ENCODE measurements at regions not wholly inside any gene's neighbourhood (a gene's known extent, or its start where the extent isn't known, plus 50 kb on each side); places are given as distances from the start of the nearest gene placed in this dataset.

DNA sequence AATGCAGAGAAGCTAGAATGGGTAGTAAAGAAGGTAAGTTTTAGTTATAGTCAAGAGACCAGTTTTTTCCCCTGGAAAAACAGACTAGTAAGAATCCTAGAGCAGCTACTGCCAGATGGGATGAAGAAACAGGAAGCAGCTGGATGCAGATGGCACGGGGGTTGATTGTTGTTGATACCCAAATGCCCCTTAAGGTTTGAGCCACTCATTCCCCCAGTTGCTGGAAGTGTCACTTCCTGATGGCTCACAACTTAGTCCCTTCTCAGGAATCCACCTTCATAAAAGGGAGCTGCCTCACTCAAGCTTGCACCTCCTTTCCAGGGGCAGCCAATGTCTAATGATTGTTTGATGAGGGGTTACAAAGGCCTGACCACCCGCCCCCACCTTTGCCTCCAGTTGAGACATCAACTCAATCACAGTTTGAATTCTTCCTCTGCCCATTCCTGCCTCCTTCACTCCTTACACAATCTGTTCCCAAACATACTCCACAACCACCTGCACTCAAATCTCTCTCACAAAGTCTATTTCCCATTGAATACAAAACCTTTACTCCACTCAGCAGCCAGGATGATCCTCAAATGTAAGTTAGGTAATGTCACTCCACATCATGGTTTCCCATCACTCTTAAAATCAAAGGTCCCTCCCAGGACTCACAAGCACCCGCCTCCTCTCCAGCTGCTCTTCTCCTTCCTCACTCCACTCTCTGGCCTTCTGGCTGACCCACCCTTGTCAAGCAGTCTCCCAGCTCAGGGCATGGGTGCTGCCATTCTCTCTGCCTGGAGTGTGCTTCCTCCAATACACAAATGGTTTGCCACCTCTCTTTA lies 450.1 kb upstream of the THBS1 start:
- DNase-seq: no peak

DNA sequence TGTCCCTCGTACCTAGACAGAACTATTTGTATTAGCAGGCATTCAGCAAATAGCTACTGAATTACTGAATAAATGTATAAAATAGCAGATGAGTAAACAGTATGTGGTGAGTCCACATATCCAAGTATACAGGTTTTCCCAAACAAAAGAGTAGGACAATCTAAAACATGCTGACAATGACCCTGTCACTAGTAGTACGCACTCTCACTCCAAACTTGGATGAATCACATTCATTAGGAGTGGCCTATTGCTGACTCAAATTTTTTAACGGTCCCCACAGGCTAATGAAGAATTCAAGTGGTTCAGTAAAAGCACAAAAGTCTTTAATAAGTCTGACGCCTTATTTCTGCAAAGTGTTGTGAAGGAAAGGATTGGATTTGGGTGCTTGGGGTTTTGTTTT lies 449.3 kb upstream of the THBS1 start:
- no peak for DNase-seq

DNA sequence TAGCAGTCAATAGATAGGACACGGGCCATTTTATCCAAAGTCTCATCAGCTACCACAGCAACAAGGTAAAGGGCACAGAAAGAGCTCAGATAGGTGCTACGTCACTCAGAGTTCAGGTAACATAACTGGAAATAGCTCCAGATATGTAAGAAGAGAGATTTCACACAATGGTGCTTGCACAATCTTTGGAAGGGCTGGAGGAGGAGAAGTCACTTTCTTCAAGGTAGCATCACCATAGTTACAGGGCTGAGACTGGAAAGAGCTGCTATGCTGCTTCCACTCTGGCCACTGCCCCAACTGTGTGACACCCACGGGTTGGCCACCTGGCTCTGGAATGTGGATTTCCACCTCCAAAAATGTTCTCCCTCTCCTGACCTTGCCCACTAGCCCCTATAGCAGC lies 448.8 kb upstream of the THBS1 start:
- no peak for DNase-seq

DNA sequence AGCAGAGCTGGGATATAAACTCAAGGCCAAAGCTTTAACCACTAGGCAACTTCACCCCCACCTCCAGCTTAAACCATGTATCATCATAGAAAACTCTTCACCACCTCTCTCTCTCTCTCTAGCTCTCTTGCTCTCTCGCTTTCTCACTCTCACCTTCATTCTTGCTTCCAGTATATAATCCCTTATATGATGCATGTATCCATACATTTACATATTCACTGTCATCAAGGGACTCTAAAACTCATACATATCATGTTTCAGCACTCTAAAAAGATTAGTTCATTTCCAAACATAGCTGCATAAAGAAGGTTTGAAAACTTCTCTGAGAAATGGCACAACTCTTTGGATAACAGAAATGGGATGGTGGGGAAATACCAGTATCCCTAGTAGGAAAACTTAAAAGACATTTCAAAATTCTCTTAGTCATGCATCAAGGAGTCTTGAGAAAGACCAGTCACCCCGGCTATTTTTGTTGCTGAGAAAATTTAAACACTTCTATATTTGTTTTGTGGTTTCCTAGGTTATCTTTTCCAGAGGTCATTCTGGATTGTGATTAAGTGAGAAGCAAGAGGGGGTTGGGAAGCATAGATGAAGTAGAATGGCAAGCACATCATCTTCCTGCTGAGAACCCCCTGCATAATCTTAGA lies 447.8 kb upstream of the THBS1 start:
- DNase-seq: no peak

DNA sequence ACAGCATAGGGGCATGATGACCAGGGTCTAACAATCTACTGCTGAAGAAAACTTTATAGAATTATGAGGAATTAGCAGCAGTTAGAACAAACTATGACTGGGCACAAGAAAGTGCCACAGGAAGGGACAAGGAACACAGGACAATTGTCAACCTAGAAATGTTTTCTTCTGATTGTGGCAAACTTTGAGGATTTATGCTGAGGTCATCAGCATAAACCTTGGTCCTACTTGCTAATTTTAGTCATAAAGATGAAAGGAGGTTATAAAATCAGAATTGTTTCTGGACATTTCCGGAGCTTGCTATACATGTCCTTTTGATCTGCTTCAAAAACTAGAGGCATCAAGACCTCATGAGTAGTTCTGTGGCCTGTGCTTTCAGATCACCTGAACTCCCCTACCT lies 446.6 kb upstream of the THBS1 start:
- DNase-seq: no peak

DNA sequence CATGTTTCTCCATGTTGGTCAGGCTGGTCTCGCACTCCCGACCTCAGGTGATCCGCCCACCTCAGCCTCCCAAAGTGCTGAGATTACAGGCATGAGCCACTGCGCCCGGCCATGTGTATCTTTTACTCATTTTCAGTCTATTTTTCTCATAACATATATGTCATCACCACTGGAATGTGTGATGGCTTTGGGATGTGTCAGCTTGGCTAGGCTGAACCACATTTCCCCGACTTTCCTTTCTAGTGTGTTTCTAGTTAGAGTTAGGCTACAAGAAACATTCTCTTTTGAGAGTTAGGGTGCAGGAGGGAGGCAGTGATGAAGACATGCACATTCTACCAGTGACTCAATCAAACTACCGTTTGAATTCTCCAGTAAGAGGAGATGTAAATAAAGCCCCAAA lies 444.9 kb upstream of the THBS1 start:
- DNase-seq: no peak

DNA sequence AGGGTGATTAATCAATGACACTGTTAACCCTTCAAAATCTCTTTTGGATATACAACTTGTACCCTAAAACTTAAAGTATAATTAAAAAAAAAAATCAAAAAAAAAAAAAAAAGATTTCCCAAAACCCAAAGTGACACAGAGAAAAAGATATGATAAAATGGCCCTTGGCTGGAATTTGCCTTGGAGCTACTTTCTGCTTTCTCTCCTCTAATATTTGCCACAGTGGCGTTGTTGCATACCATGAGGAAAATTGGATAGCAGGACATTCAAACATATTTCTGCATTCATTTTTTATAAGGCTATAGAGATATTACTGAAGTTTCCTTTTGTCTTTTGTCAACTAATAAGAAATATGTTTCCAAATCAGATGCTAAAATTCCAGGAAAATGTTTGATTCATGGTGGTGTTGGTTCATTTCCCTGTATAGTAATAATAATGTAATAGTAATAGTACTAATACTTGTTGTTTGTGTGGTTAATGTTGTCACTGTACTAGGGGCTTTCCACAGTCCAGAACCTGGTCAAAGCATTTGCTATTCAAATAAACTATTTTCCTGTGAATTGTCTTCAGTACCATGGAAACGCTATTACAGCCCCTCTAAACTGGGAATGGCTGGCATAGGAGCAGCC lies 441.3 kb upstream of the THBS1 start:
- no peak for DNase-seq

DNA sequence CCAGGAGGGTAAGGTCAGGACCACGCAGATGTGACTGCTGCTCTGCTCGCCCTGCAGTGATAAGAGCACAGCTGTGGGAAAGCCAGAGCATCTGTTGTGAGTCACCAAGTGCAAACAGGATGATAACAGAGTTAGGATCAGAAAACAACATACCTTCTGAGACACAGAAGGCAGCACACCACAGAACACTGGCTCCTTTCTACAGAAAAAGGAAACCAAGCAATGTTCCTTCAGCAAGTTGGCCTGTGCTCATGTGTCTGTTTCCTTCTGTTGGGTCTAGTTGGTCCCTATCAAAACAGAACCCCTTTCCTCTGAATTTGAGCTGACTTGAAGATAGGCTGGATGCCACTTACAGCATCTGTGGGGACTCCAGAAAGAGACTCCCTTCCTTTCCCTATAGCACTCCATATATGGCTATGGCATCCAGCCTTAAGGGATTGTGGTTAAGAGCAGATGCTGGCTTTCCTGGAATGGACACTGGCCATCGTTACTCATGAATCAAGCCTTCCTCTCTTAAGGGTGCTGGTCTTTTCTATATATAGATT lies 440.7 kb upstream of the THBS1 start:
- DNase-seq: no peak

DNA sequence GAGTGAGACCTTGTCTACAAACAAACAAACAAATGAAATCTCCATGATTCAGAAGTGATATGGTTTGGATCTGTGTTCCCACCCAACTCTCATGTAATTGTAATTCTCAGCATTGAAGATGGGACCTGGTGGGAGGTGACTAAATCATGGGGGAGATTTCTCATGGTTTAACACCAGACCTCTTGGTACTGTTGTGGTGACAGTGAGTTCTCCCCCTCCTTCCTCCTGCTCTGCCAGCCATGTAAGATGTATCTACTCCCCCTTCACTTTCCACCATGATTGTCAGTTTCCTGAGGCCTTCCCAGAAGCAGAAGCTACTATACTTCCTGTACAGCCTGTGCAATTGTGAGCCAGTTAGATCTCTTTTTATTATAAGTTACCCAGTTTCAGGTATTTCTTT lies 438.4 kb upstream of the THBS1 start:
- DNase-seq: no peak

DNA sequence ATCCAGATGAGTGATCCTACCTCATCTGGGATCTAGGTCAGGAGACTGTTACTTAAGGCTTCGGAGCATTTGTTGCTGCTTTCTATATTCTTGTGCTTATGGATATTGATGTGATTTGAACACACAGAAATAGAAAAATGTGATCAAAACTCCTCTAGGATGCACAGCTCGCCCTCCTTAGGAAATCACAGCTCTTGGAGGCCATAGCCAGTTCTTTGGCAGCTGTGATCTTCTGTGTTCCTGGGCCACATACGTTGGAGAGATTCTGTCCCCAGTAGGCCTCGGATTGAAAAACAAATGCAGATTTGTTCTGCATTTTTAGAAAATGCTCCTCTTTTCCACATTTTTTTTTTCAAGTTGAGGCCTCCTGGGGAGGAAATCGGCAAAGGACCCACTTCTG lies 437.4 kb upstream of the THBS1 start:
- no peak for DNase-seq

DNA sequence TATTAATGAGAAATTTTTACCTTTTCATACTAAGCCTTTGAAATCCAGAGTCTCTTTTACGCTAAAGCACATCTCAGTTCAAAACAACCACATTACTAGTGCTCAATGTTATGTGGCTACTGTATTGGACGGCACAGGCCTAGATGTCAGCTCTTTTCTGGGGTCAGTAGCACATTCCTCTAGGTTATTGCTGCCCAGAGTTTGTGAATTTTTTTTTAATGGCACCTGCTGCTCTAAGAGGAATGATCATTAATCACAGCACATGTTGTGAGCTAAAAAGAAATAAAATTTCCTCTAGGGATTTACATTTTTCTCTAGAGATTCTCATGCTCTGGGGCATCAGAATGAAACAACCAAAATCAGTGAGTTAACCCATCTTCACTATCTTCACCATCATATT lies 436.8 kb upstream of the THBS1 start:
- DNase-seq: no peak

DNA sequence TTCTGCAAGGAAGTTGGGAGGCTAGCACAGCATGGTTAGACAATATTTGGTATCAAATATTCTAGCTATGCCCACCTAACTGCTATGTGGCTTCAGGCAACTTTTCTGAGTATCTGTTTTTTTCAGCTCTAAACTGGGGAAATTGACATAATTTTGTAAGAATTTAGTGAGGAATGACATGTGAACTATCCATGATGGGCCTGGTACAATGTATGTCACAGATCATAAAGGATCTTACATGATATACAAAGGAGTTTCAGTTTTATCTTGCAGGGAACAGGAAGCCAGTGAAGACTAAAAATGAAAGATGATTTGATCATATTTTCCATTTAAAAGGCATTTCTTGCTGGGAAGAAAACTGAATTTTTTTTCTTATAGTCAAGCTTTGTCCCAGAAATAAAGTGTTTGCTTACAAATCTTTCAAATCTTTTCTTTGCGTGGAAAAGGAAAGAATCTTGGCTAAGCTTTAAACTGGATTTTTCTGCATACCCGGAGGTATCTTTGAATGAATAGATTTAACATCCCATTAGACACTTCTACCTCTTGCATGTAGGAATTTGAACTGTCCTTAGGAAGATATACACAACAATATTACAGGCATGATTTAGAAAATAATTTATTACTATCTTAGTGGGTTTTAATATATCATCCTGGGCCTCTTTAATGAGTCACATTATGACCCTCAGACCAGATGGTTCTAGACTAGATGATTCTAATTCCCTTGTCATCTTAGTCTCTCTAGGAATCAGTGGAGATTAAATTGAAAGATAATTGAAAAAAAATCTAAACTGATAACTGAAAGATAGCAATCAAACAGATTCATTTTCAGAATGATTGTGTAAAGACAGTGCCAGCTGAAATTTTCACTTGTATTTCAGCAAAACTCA lies 436.0 kb upstream of the THBS1 start:
- no peak for DNase-seq

DNA sequence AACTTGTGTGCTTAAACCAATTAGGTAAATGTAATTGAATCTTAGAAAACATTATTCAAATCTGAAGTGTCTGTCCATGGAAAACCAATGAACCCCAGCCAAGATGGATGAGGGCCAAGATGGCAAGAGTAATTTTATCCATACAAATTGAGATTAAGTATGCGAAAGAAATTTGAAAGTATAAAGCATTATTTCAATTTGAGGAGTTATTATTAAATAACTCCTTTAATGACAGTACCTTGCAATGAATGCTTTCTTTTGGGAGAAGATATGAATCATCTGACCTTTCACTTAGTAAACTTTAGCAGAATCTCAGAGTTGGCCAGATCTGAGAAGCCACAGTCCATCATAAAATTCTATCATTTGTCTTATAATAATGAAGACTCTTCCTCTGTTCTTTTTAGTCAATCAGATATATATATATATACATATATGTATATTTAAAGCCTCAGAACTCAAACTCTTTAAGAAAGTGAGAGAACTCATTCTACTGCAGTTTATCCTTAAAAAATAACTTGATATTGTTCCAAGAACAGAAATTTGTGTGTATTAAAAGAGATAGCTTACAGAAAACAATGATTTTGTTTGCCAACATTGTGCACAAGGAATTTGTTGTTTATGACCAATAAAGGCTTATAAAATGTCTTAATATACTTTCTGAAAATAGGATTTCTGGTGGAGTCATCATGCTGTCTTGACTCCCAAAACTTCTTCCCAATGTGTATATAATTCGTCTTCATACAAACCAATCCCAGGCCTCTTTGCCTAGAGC lies 434.8 kb upstream of the THBS1 start:
- DNase-seq: no peak

DNA sequence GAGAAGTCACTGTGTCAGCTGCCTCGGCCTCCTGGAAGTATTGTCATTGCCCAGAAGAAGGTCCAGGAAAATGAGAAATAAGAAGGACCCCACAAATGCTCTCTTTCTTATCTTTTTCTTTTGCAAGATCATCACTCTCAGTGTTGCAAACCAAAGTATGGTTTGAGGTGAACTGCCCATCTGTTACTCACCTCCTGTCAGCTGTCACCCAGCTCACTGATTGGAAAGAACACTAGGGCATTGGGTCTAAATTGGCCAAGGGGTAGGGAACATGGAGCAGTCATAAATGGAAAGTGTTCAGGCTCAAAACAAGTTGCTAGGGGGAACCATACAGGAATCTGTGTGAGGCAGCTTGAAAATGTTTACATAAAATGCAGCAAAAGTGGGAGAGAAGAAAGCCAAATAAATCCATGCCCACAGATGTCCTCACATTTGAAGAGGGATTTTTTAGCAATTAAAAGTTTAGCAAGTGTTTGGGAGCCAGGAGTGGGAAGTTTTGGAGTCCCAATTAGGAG lies 431.2 kb upstream of the THBS1 start:
- DNase-seq: no peak

DNA sequence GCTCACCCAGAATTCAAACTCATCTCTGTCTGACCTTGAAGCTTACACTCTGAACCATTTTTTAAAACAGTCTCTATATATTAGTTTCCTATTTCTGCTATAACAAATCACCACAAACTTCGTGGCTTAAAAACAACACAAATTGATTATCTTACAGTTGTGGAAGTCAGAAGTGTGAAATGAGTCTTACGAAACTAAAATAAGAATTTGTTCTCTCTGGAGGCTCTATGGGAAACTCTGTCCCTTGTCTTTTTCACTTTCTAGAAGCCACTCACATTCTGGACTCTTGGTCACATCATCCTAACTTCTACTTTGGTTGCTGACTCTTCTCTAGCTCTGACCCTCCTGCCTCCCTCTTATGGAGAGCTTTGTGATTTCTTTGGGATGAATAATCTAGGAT lies 429.3 kb upstream of the THBS1 start:
- DNase-seq: no peak

DNA sequence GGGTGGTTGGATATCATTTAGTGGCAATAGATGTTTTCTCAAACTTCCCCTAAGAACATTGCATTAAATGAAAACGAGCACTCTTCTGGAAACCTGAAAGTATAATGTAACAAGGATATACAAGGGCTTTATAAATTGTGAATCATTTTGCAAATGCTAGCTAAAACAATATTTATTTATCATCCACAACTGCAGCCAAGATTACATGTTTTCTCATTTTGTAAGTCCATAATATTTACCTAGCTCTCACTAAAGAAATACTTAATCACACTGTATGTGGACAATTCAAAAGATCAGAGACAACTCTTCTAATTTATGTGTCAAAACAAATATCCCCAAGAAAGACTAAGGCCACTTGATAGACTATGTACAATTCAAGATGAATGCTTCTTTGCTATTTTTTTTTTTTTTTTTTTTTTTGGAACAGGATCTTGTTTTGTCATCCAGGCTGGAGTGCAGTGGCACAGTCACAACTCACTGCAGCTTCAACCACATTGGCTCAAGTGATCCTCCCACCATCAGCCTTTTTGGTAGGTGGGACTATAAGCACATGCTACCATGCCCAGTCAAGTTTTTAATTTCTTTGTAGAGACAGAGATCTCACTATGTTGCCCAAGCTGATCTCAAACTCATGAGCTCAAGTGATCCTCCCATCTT lies 427.7 kb upstream of the THBS1 start:
- no peak for DNase-seq

DNA sequence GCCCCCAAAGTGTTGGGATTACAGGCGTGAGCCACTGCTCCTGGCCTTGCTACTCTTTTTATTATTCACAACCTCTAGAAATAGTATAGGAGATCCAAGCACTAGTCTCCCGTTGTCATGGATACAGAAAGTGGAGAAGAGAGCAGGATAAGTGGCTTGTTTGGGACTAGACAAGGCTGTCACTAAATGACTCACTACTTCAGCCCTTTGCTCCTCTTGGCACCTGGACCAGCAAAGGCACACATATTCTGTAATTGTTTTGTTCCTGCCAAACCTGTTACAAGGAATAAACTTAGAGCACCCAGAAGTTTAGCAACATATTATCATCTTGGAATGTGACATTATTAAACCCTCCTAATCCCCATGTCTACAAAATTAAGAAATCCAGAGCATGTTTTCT lies 427.2 kb upstream of the THBS1 start:
- no peak for DNase-seq

DNA sequence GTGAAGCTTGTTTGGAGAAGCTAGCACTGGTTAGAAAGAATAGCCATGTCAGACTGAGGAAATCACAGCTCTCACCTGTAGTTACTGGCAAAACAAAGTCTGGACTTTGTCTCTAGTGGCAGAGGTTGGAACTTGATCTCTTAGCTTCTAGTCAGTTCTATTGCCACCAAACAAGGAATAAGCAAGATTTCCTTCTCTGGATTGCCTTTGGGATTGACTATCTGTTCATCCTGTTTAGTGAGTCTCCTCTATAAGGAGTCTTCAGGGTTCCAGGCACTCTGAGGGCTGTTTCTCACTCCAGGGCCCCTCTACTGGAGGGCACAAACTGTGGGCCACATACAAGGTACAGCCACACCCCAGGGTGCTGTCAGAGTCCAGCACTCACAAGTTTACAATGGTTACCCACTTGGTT lies 426.6 kb upstream of the THBS1 start:
- no peak for DNase-seq

DNA sequence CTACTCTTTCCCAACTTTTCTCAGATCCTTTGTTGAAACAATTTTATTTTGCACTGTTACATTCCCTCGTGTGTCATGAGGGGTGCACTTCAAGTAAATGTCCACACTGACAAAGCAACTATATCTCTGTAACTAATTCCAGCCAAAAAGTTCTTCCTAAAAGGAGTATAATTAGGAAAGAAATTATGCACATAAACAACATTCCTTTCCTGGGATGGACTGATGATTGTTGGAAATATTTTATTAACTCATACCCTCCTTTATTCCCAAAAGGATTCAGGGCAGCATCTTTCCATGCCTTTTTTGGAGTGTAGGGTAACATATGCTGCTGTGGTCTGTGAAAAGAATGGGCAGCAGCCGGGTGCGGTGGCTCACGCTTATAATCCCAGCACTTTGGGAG lies 426.1 kb upstream of the THBS1 start:
- DNase-seq: no peak

DNA sequence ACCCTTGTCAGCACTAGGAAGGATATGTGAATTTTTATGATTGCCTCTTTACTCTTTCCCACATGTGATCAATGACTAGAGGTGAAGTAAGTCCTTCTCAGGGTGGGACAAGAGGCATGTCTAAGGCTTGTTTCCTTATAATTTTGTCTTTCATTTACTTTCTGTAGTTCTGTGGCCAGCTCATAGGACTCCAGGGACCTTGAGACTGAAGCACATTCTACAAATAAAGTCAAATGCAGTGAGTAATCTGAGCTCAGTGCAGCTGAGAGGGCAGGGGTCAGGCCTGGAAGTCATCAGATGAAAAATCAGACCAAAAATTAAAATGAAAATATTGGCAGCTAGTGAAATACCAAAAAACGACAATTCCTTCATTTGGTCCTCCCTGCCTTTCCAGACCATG lies 424.7 kb upstream of the THBS1 start:
- no peak for DNase-seq

DNA sequence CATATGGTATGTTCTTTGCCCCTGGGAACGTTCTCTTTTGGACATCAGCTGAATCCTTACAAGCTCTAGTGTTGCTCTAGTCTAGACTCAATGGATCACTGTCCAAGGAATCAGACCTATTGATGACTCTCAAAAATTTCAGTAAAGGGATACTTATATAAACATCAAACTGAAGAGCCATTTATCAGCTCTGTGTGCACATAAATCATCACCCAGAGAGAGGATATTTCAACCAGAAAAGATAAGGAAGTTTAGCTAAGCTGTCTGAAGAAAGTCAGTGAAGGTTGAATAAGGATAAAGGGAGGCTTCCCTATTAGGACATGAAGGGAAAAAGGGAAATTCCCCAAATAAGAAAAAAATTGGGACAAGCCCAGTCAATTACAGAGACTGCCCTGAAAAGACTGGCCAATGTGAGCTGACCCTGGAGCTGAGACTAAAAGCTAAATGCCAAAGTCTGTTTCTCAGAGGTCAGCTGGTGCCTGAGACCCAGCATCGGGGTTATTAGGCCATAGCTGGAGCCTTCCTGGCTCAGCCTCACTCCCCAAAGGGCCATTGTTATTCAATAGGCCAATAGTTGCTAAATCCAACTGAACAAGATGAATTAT lies 424.1 kb upstream of the THBS1 start:
- no peak for DNase-seq

Data from activated naive CD4-positive, alpha-beta T cell treated with anti-CD3 and anti-CD28 coated beads, Interleukin-2, amount 50 U/mL, for 16 hours (primary cell).